ENCODE measurements at regions not wholly inside any gene's neighbourhood (a gene's known extent, or its start where the extent isn't known, plus 50 kb on each side); places are given as distances from the start of the nearest gene placed in this dataset.

GRCh38 chr4:122508083-122508482 is 51.6 kb upstream of the IL2 start:
- H4K91ac ChIP-seq (ENCODE audit: low read depth, low read length) = no peak overlapping the region
- no peak overlapping the region for H3K4ac ChIP-seq (ENCODE audit: low read depth, low read length)
- H3K4me1 ChIP-seq (ENCODE audit: control insufficient read depth in 1 of 2, insufficient read depth in 2 of 2, low read length in 2 of 2) = no peaks in the 10 kb centered on the region
- no peak overlapping the region for H2AK5ac ChIP-seq (ENCODE audit: low read length)
- no peaks in the 10 kb centered on the region for H3K79me2 ChIP-seq (ENCODE audit: control insufficient read depth, insufficient read depth, low read length, poor library complexity)
- no peak overlapping the region for H4K12ac ChIP-seq (ENCODE audit: low read depth, low read length)
- H2BK120ac ChIP-seq (ENCODE audit: insufficient read depth, low read length, poor library complexity) = no peak overlapping the region
- H3K27me3 ChIP-seq (ENCODE audit: insufficient read depth, low read length) = no peaks in the 10 kb centered on the region
- no peak overlapping the region for H2AFZ ChIP-seq (ENCODE audit: insufficient read depth, low read length, poor library complexity)
- H2BK5ac ChIP-seq (ENCODE audit: low read depth, low read length, poor library complexity) = no peak overlapping the region
- H2BK12ac ChIP-seq (ENCODE audit: low read length) = no peak overlapping the region
- peak; percentile 28 to 92 for DNase-seq
- no peaks in the 10 kb centered on the region for H3K36me3 ChIP-seq (ENCODE audit: control insufficient read depth in 1 of 2, insufficient read depth in 2 of 2, low read length in 2 of 2)
- H3K18ac ChIP-seq (ENCODE audit: low read length) = no peak overlapping the region
- no peak overlapping the region for H4K8ac ChIP-seq (ENCODE audit: low read depth, low read length)
- no peak overlapping the region for H3K27ac ChIP-seq (ENCODE audit: low read depth, low read length)
- no peak overlapping the region for H3K4me2 ChIP-seq (ENCODE audit: low read length)
- no peak overlapping the region for H3K23ac ChIP-seq (ENCODE audit: low read length)
- H3K4me3 ChIP-seq (ENCODE audit: low read depth, low read length) = no peak overlapping the region
- no peak overlapping the region for H3K14ac ChIP-seq (ENCODE audit: low read length)
- no peaks in the 10 kb centered on the region for H3K9me3 ChIP-seq (ENCODE audit: insufficient read depth, low read depth, low read length)
- WGBS (ENCODE audit: extremely low coverage, insufficient coverage, insufficient read length) = no CpG with 5 or more reads among the region's 1 CpG
- no peaks in the 10 kb centered on the region for H3K79me1 ChIP-seq (ENCODE audit: low read length)
- no peak overlapping the region for H3K9ac ChIP-seq (ENCODE audit: low read length)

All from trophoblast cell (in vitro differentiated cells and primary cell).